ENCODE measurements at regions not wholly inside any gene's neighbourhood (a gene's known extent, or its start where the extent isn't known, plus 50 kb on each side); places are given as distances from the start of the nearest gene placed in this dataset.
"Not testable (repeated sequence)": the region's sequence is repeated elsewhere in the genome, so short reads cannot be mapped to it uniquely, and the experiment has no call there.

- ATAC-seq (ENCODE audit: low read depth): no peak
- POLR2A ChIA-PET: no interaction called here
- H3K27me3 Mint-ChIP-seq: no peaks in the 10 kb centered on the region
Measured at GRCh38 chr3:64803469-64803868, 115.7 kb upstream of the ADAMTS9 start.

GRCh38 chr3:64802460-64802859, 114.7 kb upstream of the ADAMTS9 start:
- Mint-ChIP-seq H3K9me3 (peaks cover 2% of the 10 kb centered on the region), H3K36me3 (no peaks in the 10 kb centered on the region), H3K27ac (no peak overlapping the region), H3K4me3 (no peak overlapping the region), H3K27me3 (no peaks in the 10 kb centered on the region), H3K4me1 (no peaks in the 10 kb centered on the region)
- POLR2A ChIA-PET: no interaction called here
- DNase-seq: no peak
- ATAC-seq (ENCODE audit: low read depth): no peak

More at GRCh38 chr3:64803469-64803868, 115.7 kb upstream of the ADAMTS9 start:
- H3K36me3 Mint-ChIP-seq: no peaks in the 10 kb centered on the region
- H3K4me1 Mint-ChIP-seq: no peaks in the 10 kb centered on the region
- no peak for DNase-seq
- H3K4me3 Mint-ChIP-seq: no peak overlapping the region
- peaks cover 2% of the 10 kb centered on the region for H3K9me3 Mint-ChIP-seq
- H3K27ac Mint-ChIP-seq: no peak overlapping the region

DNA sequence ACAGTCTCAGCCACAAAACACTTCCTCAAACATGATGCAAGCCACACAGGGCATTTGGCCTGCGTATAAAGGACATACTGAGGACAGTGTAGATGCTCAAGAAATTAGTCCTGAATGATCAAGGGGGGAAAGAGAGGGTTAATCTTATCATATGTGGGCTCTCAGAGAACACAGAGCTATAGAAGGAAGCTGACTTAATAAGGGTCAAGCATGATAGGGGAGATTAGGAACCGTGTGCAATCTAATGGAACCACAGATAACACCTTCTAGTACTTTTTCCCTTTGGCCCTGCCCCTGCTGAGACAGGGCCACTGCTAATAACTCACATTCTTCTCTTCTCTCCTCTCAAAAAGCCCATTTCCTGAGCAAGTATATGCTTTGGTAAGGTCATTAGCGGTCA, 114.1 kb upstream of the ADAMTS9 start:
- ATAC-seq (ENCODE audit: low read depth) (no peak), DNase-seq (no peak)
- Mint-ChIP-seq H3K27ac (no peak overlapping the region), H3K9me3 (peaks cover 2% of the 10 kb centered on the region), H3K4me3 (no peak overlapping the region), H3K36me3 (no peaks in the 10 kb centered on the region), H3K4me1 (no peaks in the 10 kb centered on the region), H3K27me3 (no peaks in the 10 kb centered on the region)
- POLR2A ChIA-PET: no interaction called here

GRCh38 chr3:64799606-64800005, 111.8 kb upstream of the ADAMTS9 start:
- Mint-ChIP-seq H3K36me3 (no peaks in the 10 kb centered on the region), H3K27me3 (no peaks in the 10 kb centered on the region), H3K27ac (no peak overlapping the region), H3K9me3 (peaks cover 2% of the 10 kb centered on the region), H3K4me1 (no peaks in the 10 kb centered on the region), H3K4me3 (no peak overlapping the region)
- POLR2A ChIA-PET: no interaction called here
- DNase-seq (no peak), ATAC-seq (ENCODE audit: low read depth) (no peak)

DNA sequence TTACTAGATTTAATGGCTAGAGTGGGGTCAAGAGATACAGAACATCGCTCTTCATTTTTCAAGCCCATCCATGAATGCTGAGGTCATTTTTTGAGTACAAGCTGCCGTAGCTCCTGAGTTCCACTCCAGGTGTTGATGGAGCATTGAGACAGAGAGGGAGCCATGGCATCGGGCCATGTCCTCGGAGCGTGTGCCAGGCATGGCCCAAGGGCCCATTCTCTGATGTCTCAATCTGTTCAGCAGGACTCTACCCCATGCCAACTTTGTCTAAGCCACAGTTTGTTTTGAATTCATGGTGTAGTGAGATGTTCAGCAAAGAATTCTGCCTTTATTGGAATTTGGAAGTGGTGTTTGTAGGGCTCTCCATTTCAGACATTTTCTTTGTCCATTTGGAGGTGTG, 110.5 kb upstream of the ADAMTS9 start:
- H3K36me3 Mint-ChIP-seq: no peaks in the 10 kb centered on the region
- ATAC-seq (ENCODE audit: low read depth) (no peak), DNase-seq (no peak)
- no peaks in the 10 kb centered on the region for H3K4me1 Mint-ChIP-seq
- no peaks in the 10 kb centered on the region for H3K27me3 Mint-ChIP-seq
- POLR2A ChIA-PET: no interaction called here
- no peak overlapping the region for H3K4me3 Mint-ChIP-seq
- H3K9me3 Mint-ChIP-seq: peaks cover 2% of the 10 kb centered on the region
- no peak overlapping the region for H3K27ac Mint-ChIP-seq

DNA sequence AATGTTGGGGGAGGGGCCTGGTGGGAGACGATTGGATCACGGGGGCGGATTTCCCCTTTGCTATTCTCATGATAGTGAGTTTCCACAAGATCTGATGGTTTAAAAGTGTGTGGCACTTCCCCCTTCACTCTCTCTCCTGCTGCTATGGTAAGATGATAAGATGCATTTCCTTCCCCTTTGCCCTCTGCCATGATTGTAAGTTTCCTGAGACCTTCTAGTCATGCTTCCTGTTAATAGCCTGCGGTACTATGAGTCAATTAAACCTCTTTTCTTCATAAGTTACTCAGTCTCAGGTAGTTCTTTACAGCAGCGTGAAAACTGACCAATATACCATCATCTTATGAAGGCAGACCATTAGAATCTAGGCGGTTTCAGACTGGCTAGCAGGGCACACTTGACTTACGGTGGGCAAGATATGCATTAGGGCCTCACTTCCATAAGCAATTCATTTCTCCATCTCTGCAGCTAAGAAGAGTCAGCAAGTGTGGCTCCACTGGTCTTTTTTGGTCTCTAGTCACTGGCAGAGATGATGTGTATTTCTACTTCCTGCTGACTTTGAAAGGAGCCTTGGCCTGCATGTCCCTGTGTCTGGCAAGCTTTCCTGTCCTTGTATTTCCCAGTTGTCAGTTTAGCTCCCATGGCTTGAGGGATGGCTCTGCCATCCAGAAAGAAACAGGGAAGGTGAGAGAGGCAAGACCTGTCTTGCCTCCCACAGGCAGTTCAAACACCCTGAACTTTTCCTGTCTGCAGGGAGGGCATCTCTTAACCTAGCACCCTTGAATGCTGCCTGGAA, 109.0 kb upstream of the ADAMTS9 start:
- Mint-ChIP-seq H3K36me3 (no peaks in the 10 kb centered on the region), H3K27ac (no peak overlapping the region), H3K4me3 (no peak overlapping the region), H3K27me3 (no peaks in the 10 kb centered on the region), H3K4me1 (no peaks in the 10 kb centered on the region), H3K9me3 (peaks cover 2% of the 10 kb centered on the region)
- ATAC-seq (ENCODE audit: low read depth) (no peak), DNase-seq (no peak)
- POLR2A ChIA-PET: no interaction called here

- Mint-ChIP-seq H3K27me3 (no peaks in the 10 kb centered on the region), H3K27ac (no peak overlapping the region), H3K36me3 (no peaks in the 10 kb centered on the region), H3K4me1 (no peaks in the 10 kb centered on the region), H3K4me3 (no peak overlapping the region), H3K9me3 (peaks cover 5% of the 10 kb centered on the region)
- no peak for ATAC-seq (ENCODE audit: low read depth)
- POLR2A ChIA-PET: no interaction called here
- DNase-seq: no peak
Measured at GRCh38 chr3:64792445-64792844, 104.6 kb upstream of the ADAMTS9 start.

GRCh38 chr3:64789111-64789510, 101.3 kb upstream of the ADAMTS9 start:
- Mint-ChIP-seq H3K27ac (no peak overlapping the region), H3K4me1 (no peaks in the 10 kb centered on the region), H3K9me3 (peaks cover 3% of the 10 kb centered on the region), H3K27me3 (no peaks in the 10 kb centered on the region), H3K36me3 (no peaks in the 10 kb centered on the region), H3K4me3 (no peak overlapping the region)
- POLR2A ChIA-PET: no interaction called here
- no peak for ATAC-seq (ENCODE audit: low read depth)
- DNase-seq: no peak

- Mint-ChIP-seq H3K9me3 (peaks cover 14% of the 10 kb centered on the region), H3K4me3 (no peak overlapping the region), H3K27me3 (no peaks in the 10 kb centered on the region), H3K4me1 (no peaks in the 10 kb centered on the region), H3K36me3 (no peaks in the 10 kb centered on the region), H3K27ac (no peak overlapping the region)
- DNase-seq (no peak), ATAC-seq (ENCODE audit: low read depth) (no peak)
- POLR2A ChIA-PET: no interaction called here
Measured at GRCh38 chr3:64783200-64783599, 95.4 kb upstream of the ADAMTS9 start.

DNA sequence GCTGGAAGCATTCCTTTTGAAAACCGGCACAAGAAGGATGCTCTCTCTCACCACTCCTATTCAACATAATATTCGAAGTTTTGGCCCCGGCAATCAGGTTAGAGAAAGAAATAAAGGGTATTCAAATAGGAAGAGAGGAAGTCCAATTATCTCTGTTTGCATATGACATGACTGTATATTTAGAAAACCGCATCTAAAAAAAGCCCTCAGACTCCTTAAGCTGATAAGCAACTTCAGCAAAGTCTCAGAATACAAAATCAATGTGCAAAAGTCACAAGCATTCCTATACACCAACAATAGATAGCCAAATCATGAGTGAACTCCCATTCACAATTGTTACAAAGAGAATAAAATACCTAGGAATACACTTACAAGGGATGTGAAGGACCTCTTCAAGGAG, 93.1 kb upstream of the ADAMTS9 start:
- H3K27ac Mint-ChIP-seq; H3K4me3 Mint-ChIP-seq; H3K4me1 Mint-ChIP-seq; POLR2A ChIA-PET; ATAC-seq (ENCODE audit: low read depth); H3K36me3 Mint-ChIP-seq; DNase-seq; H3K27me3 Mint-ChIP-seq: not testable (repeated sequence)
- peaks cover 15% of the 10 kb centered on the region for H3K9me3 Mint-ChIP-seq

DNA sequence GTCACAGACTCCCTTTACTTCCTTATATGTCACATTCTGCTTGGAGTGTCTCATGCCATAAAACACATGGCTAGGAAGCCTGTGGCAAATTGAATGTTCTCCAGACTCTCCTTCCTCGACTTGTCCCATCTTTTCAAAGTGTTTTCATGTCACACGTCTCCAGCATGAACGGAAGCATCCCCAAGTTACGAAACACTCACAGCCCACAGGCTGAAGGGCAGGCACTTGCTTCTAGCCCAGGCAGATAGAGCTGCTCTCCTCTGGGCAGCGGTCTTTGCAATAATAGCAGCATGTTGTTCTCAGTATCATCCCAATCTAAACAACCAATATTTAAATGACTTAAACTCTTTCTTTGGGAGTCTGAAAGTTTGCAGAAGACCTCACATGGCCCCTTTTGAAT, 85.3 kb upstream of the ADAMTS9 start:
- H3K27ac Mint-ChIP-seq: no peak overlapping the region
- no peaks in the 10 kb centered on the region for H3K27me3 Mint-ChIP-seq
- H3K4me1 Mint-ChIP-seq: no peaks in the 10 kb centered on the region
- H3K9me3 Mint-ChIP-seq: peaks cover 5% of the 10 kb centered on the region
- POLR2A ChIA-PET: no interaction called here
- DNase-seq: no peak
- no peak for ATAC-seq (ENCODE audit: low read depth)
- H3K4me3 Mint-ChIP-seq: no peak overlapping the region
- H3K36me3 Mint-ChIP-seq: no peaks in the 10 kb centered on the region

DNA sequence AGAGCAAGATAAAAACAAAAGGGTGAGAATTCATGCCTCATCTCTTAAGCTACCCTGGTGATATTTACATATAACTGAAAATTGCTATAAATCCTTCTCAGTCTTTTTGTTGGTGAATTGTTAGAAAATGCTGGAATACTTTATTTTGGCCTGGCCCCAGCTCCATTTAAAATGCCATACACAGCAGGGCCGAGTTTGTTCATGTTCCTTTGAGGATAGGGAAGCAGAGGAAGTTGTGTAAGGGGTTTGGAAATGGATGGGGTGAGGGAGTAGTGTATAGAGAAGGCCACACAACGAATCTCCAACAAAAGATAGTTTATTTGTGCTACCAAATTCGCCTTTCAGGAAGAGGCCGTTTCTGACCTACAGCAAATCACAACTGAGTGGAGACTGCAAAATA, 78.6 kb upstream of the ADAMTS9 start:
- DNase-seq: no peak
- Mint-ChIP-seq H3K27me3 (no peaks in the 10 kb centered on the region), H3K4me1 (no peaks in the 10 kb centered on the region), H3K9me3 (peaks cover 1% of the 10 kb centered on the region), H3K36me3 (no peaks in the 10 kb centered on the region), H3K4me3 (no peak overlapping the region), H3K27ac (no peak overlapping the region)
- no peak for ATAC-seq (ENCODE audit: low read depth)
- POLR2A ChIA-PET: no interaction called here

- no peak for ATAC-seq (ENCODE audit: low read depth)
- no peaks in the 10 kb centered on the region for H3K4me1 Mint-ChIP-seq
- H3K4me3 Mint-ChIP-seq: no peak overlapping the region
- no peaks in the 10 kb centered on the region for H3K27me3 Mint-ChIP-seq
- POLR2A ChIA-PET: no interaction called here
- peaks cover 1% of the 10 kb centered on the region for H3K9me3 Mint-ChIP-seq
- no peak for DNase-seq
- H3K36me3 Mint-ChIP-seq: no peaks in the 10 kb centered on the region
- H3K27ac Mint-ChIP-seq: no peak overlapping the region
Measured at GRCh38 chr3:64765947-64766346, 78.1 kb upstream of the ADAMTS9 start.

- no peak for DNase-seq
- no peaks in the 10 kb centered on the region for H3K27me3 Mint-ChIP-seq
- ATAC-seq (ENCODE audit: low read depth): no peak
- H3K9me3 Mint-ChIP-seq: peaks cover 1% of the 10 kb centered on the region
- no peaks in the 10 kb centered on the region for H3K4me1 Mint-ChIP-seq
- no peaks in the 10 kb centered on the region for H3K36me3 Mint-ChIP-seq
- POLR2A ChIA-PET: no interaction called here
- no peak overlapping the region for H3K27ac Mint-ChIP-seq
- no peak overlapping the region for H3K4me3 Mint-ChIP-seq
Measured at GRCh38 chr3:64764386-64764929, 76.7 kb upstream of the ADAMTS9 start.
